Right renal pelvis (tissue), 4 donors: ENCODE measurements at regions not wholly inside any gene's neighbourhood (a gene's known extent, or its start where the extent isn't known, plus 50 kb on each side); places are given as distances from the start of the nearest gene placed in this dataset.
"Not testable (repeated sequence)": the region's sequence is repeated elsewhere in the genome, so short reads cannot be mapped to it uniquely, and the experiment has no call there.

Experiments used
- DNase-seq, 4 donors: peaks; one replicate each; pipeline ENCODE4 v3.0.0-alpha.2; 2013; ENCODE audit warnings: low read depth in 4 of 4, low spot score in 3 of 4, missing footprints in 1 of 4

DNA sequence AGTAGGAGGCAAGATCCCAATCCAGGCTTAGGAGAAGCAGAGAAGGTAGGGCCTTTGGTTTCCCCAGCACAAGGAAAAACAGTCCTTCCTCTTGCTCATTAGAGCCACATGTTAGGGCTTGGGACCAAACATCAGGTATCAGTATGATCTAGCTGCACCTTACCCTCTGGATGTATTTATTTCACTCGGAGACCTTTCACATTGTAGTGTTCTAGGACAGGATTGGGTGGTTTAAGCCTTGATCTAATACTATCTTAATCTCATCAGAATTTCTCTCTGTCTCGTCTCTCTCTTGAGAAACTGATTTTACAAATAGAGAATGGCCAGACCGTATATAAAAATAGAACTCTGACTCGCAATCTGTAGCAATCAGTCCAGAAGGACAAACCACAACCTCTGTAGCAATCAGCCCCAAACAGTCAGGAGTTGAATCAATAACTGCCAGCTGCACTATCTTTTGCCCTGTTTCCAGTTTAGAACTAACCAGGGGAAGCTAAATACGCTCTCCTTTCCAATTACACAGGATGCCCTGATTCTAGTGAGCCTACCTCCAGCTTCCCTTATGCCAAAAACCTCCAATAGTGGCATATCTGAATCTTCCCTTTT lies 207.1 kb downstream of the TDRD15 start:
- DNase-seq, result no peak

DNA sequence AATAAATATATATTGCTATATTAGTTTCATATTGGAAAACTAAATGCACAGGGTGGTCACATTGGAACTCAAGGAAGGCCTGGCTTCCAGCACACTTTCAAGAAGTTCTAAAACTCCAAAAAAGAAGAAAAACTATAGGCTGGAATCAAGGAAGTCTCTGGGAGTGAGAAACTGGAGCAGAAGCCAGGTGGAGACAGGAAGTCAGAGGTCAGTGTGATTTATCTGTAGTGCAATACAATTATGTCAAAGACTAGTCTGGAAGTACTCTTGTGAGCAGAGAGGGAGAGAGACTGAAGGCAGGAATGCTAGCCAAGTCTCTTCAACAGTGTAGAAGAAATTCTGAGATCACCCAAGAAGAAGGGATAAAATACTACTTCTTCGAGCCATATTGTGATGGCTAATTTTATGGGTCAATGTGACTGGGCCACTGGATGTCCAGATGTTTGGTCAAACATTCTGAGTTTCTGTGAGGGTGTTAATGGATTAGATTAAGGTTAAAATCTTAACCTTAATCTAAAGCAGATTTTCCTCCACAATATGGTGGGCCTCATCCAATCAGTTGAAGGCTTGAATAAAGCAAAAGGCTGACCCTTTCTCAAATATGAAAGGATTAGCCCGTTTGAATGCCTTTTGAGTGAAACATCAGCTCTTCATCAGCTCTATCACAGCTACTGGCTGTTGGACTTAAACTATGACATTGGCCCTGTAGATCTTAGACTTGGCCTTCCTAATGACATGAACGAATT lies 208.0 kb downstream of the TDRD15 start:
- no peak for DNase-seq

DNA sequence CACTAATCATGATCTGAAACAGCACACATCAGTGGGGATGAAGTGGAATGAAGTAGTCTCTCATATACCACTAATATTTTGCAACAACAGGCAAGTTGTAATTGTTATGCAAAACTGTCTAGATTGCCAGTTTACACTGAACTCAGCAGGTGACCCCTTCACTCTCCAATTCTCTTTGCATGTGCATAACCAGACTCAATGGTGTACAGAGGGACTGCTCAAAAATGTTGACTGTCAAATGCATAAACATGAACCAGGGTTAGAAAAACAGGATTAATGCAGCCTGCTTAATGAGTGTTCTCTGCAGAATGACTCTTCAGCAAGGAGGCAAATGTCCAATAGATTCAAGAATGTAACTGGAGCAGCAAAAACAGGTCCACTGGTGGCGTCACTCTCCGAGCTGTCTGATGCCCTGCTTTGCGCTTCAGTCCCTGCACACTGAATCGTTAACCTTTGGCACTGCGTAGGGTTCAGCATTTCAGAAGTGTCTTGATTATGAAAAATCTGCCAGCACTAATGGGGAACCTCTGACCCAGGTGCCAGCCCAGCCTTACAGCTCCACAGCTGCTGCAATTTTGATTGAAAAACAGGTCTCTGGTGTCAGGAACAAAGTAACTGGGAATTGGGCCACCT lies 209.3 kb downstream of the TDRD15 start:
- DNase-seq, result peak in 1 of 4 donors; percentile 28

DNA sequence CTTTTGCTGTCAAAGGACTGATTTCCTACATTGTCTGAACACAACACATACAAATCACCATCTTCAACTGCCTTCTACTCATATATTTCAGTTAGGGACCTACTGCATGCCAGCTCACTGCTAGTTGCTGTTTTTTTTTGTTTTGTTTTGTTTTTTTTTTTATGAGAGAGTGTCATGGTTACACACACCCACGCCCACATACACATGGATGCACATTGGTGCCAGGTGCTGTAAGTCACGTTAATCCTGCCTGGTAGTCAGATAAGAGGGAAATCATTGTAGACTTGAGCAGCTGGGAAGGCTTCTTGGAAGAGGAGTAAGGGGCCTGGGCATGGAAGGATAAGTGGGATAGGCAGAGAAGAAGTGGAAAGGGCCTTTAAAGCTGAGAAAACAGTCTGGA lies 209.9 kb downstream of the TDRD15 start:
- no peak for DNase-seq

DNA sequence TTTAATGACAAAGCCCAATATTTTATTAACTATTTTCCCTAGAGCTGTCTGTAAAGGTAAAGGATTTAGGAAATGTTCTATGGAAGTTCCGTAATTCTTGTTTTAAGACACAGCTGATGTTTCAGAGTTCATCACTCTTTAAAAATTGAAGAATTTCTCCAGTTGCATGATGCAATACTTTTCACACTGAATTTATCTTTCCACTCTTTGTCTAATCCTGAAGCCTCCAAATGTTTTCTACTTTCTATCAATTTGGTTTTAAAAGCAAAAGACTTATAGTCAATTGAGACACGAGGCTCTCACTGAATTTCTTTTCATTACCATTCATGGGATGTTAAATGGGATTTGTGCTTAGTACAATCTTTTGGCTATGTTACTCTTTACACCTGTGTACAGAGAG lies 223.2 kb downstream of the TDRD15 start:
- no peak for DNase-seq

DNA sequence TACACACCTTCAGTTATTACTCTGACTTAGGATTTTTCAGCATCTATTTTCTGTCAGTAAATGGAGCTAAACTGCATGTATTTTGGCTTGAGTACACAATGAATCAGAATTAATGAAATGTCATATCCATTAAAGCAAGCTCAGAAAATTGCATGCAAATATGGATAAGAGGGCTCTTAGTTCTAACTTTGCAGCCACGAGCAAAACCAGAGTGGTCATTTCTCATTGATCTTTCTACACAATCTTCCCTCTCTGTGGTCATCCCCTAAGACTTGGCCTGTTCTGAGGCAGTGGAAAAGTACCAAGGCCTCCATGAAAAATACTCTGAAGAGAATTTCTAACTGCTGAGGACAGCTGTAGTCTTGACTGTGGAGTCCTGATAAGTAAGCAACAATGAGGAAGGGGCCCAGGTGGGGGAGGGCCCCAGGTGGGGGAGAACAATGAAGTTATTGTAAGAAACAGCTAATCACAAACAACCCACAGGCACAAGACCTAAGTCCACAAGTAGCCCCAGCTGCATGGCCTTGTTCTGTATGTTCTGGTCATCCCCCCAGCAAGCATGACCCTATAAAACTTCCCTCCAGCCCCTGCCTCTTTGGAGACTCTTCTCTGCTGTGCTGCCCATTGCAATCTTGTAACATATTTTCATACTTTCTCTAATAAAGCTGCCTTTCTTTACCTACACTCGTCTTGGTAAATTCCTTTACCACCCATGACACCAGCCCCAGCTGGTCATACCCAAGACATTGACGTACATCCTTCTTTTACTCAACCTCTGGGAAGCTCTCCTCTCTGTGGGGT lies 230.3 kb downstream of the TDRD15 start:
- no peak for DNase-seq

DNA sequence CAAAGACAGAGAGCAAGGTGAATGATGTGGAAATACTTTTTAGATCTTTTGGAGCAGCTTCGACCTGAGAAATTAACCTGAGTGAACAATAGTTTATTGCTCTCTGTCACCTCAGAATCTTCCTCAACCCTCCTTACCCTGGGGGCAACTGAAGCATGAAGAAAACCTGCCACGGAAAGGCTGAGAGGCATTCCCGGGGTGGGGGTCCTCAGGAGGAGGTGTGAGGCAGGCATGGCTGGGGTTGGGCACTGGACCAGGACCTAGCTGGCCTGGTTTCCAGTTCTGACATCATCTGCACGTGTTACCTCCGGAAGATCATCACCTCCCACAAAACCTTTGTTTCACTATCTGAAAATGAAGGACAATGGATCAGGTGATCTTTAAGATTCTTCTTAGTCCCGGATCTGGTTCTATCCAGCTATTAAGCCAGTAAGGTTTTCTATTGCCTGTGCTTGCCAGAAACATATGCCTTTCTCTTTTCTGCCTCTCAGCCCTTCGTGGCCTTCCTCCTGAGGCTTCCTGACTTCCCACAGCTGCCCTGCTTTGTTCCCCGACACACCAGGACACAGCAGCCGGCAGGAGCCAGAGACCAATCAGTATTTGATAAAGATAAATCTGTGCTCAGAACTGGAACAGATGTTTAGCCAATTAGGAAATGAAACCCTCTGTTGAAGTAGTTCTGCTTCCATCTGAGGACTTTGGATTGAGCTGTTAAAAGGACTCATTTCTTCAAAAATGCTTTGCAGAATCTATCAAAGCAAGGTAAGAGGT lies 232.5 kb downstream of the TDRD15 start:
- DNase-seq, result peak in 2 of 4 donors; percentile 13 to 14

DNA sequence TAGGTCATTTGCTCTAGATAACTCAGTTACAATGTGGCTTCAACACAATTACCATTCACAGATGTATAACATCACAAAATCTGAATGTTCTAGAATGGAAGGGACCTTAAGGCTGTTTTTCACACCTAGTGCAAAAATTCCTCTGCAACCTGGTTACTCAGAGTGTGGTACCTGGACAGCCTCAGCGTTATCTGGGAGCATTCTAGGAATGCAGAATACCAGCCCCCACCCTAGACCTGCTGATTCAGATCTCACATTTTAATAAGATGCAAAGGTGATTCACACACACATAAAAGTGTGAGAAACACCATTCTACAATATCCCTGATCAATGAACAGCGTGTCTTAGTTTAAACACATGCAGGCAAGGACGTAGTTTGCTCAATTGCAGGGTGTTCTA lies 233.1 kb downstream of the TDRD15 start:
- DNase-seq, result no peak

DNA sequence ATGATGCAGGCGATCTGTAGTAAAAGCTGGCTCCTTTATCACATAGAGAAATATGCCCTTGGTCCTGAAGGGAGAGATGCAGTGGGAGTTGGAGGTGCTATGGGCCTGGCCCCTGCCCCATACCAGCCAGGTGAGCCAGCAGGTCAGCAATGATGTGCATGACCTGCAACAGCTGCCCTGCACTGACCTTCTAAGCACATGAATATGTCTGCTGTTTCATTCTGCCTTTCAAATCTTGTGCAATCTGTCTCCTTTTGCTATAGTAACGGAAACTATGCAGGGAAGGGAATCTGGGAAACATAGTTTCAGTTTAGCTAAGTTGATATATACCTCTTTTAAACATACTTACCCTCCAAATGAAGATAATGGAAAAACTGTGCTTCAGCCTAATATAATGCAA lies 235.2 kb downstream of the TDRD15 start:
- DNase-seq, result no peak

DNA sequence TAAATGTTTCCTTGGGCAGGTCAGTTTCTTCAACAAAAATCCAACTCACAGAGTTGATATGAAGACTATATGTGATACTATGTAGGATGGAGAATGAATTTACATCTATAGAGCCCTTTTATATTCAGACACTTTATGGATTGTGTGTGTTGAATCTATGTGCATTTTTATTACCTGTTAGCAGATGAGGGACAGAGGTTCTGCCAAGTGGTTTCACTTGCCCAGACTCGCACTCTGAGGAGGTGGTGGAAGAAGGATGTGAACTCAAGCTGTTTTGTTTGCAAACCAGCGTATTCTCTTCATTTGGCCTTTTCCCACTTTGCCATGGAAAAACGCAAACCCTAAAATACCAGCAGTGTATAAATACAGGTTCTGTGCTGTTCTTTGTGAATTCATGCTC lies 237.6 kb downstream of the TDRD15 start:
- DNase-seq, result no peak

DNA sequence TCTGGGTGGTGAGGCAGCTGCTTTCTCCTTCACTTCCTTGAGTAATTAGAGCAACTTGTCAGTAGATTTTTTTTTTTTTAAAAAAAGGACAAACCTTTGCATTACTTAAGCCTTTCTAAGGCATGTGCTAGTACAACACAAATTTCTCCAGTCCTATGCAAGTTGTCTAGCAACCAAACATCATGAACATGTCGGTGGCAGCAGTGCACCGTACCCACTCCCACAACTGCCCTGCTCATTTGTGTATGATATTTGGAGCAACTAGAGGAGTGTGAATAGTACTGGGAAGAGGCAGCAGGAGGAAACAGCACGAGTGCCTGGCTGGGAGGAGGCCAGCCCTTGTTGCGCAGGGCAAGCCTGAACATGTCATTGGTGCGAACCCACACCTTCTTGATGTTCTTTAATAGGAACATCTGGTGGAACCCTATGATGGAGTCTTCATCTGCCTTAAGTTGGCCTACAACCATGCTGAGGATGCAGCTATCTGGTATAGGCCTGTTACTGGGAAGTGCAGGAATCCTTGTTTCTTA lies 238.3 kb downstream of the TDRD15 start:
- DNase-seq, result no peak

DNA sequence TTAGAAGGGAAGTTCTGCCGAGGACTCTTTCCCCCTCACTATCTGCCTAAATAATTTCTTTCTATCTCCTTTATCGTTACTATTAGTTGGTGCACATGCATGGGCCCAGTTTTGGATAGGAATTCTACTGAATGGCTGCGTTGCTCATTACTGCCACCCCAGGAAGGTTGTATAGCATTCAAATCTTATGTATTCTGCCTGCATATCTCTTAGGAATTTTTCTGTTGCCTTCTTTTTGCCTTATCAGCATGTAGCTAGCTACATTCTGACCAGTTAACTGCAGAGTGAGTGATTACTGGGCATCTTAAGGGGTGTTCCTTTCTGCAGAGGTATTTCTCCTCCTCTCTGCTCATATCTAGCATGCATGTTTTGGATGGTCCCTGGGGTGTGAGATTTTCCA lies 239.6 kb downstream of the TDRD15 start:
- DNase-seq, result no peak

DNA sequence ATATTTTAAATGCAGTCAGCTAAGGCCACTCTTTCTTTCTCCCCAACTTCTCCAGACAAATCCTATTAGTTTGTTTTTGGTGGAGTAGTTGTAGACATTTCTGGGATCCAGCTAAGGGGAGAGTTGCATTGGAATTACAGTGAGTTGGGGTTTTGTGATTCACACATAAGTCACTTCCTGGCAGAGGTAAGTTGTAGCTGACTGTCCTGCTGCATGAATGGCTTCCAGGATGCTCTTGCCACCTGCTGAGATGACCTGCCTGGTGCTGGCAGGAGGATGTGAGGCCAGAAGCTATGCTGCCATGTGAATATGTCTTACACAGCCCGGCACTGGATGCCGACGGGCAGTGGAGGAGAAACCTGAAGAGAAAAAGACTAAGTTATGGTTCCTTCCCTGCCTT lies 243.7 kb downstream of the TDRD15 start:
- DNase-seq, result no peak

DNA sequence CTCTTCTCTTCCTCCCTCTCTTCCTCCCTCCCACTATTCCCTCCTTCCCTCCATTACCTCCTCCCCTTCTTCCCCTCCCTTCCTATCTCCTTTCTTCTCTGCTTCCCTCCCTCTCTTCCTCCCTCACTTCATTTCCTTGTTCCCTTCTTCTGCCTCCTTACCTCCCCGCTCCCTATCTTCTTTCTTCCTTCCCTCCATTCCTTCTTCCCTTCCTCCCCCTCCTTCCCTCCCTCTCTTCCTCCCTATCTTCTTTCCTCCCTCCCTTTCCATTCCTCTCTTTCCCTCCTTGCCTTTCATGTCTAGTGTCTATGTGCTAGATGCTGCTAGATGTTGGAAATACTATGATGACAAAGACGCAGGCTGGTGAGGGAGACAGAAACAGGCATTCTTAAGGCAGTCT lies 246.0 kb downstream of the TDRD15 start:
- no peak for DNase-seq

DNA sequence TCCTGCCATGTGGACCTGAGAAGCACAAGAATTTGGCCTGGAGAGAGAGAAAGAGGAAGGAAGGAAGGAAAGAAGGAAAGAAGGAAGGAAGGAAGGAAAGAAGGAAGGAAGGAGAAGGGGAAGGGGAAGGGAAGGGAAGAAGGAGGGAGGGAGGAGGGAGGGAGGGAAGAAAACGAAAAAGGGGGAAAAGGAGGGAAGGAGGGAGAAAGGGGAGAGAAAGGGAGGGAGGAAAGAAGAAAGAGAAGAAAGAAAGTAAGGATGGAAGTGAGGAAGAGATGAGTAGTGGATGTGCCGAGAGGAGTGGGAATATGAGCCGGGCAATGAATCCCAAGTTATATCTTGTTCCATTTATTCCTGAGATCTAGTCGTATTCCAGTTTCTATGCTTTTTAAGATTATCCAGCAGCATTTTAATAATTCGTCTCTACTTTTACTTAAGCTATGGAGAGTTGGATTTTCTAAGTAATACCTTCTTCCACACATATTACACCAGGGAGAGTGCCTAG lies 247.8 kb downstream of the TDRD15 start:
- no peak for DNase-seq

DNA sequence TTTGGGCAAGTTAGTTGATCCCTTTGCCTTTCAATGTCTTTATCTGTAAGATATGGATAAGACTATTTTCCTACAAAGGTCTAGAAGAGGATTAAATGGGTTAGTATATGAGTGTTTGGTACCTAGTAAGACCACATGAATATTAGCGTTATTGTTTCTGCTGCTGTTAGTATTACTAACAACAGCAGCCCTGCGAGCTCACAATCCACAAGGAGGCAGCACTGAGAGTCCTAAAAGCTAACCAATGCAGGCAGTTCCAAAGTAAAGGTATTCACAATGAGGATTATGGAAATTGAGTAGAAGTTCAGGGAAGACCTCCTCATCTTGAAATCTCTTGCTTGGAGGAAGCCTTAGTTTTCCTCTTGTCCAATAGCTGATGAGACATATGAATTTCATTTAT lies 248.9 kb downstream of the TDRD15 start:
- no peak for DNase-seq

DNA sequence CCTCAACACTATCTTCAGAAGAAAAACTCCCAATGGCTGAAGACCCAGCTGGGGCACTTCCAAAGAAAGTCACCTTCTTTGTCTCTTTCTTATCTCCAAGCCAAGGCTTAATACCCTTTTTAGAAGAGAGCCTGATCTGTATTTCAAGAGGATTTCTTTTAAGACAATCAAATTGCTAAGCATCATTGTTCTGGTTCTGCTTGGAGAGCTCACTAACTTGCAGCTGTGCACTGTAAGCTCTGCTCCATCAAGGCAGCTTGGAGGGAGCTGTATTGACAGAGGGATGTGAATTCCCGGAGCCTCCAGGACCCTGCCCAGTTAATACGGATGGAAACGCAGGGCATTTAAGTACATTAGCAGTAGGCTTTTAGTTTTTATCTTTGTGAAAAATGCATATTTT lies 253.1 kb downstream of the TDRD15 start:
- no peak for DNase-seq

DNA sequence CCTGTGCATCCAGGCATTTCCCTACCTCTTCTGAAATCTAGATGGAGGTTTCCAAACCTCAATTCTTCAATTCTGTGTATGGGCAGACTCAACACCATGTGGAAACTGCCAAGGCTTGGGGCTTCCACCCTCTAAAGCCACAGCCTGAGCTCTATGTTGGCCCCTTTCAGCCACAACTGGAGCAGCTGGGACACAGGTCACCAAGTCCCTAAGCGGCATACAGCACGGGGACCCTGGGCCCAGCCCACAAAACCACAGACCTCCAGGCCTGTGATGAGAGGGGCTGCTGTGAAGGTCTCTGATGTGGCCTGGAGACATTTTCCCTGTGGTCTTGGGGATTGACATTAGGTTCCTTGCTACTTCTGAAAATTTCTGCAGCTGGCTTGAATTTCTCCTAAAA lies 255.4 kb downstream of the TDRD15 start:
- DNase-seq, result no peak

DNA sequence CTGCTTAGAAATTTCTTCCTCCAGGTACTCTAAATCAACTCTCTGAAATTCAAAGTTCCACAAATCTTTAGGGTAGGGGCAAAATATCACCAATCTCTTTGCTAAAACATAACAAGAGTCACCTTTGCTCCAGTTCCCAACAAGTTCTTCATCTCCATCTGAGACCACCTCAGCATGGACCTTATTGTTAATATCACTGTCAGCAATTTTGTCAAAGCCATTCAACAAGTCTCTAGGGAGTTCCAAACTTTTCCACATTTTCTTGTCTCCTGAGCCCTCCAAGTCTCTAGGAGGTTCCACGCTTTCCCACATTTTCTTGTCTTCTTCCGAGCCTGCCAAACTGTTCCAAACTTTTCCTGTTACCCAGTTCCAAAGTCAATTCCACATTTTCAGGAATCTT lies 255.9 kb downstream of the TDRD15 start:
- DNase-seq, result not testable (repeated sequence)

DNA sequence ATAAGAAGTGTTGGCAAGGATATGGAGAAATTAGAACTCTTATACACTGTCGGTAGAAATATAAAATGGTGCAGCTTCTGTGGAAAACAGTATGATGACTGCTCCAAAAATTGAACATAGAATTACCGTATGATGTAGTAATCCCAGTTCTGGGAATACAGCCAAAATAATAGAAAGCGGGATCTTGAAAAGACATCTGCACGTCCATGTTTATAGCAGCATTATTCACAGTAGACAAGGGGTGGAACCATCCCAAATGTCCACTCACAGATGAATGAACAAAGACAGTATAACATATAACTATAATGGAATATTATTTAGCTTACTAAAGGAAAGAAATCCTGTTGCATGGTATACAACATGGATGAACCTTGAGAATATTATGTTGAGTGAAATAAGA lies 257.7 kb downstream of the TDRD15 start:
- no peak for DNase-seq
